SU-DHL-6 (cell line): ENCODE measurements at regions not wholly inside any gene's neighbourhood (a gene's known extent, or its start where the extent isn't known, plus 50 kb on each side); places are given as distances from the start of the nearest gene placed in this dataset.

Source experiments
- H2AFZ ChIP-seq: fragments of 200-600 bp; sonication (generic); 2 replicates; pipeline ENCODE4 v1.6.1; 2014; ENCODE audit warnings: low read depth, mild to moderate bottlenecking, moderate library complexity, mixed read lengths, antibody characterized with exemption, low read length; ENCODE audit not compliant: severe bottlenecking
- H3F3A ChIP-seq: fragments of 200-600 bp; shearing (Covaris generic); 2 replicates; pipeline ENCODE4 v1.6.0; 2016; ENCODE audit warnings: antibody characterized with exemption, mild to moderate bottlenecking; ENCODE audit not compliant: insufficient read depth
- H3K27ac ChIP-seq: fragments of 200-600 bp; sonication (generic); 2 replicates; pipeline ENCODE4 v1.5.1; 2016; ENCODE audit warnings: low read depth, mild to moderate bottlenecking, low read length, moderate library complexity, mixed read lengths
- H3K27me3 ChIP-seq: fragments of 200-600 bp; sonication (generic), shearing (Covaris generic); 2 replicates; pipeline ENCODE4 v1.6.0; 2014; ENCODE audit warnings: mild to moderate bottlenecking, low read length
- H3K36me3 ChIP-seq: fragments of 200-600 bp; sonication (generic); 2 replicates; pipeline ENCODE4 v1.6.1; 2014; ENCODE audit warnings: mild to moderate bottlenecking, low read length, mixed read lengths
- H3K4me2 ChIP-seq: fragments of 300-600, 200-600 bp; shearing (Covaris generic), sonication (generic); 2 replicates; pipeline ENCODE4 v1.6.0; 2014; ENCODE audit warnings: low read length, low read depth, mild to moderate bottlenecking; ENCODE audit not compliant: poor library complexity, severe bottlenecking
- H3K4me3 ChIP-seq: fragments of 200-600 bp; sonication (generic); 2 replicates; pipeline ENCODE4 v1.5.1; 2014; ENCODE audit warnings: antibody characterized with exemption, low read length, mild to moderate bottlenecking, mixed read lengths; ENCODE audit not compliant: insufficient read depth, poor library complexity, severe bottlenecking
- H3K79me2 ChIP-seq: fragments of 200-600 bp; sonication (generic); 2 replicates; pipeline ENCODE4 v1.6.1; 2014; ENCODE audit warnings: mild to moderate bottlenecking, low read length, moderate library complexity; ENCODE audit not compliant: insufficient read depth
- H3K9ac ChIP-seq: fragments of 200-600 bp; sonication (generic); 2 replicates; pipeline ENCODE4 v1.7.0; 2014; ENCODE audit warnings: mild to moderate bottlenecking, low read length
- H3K9me2 ChIP-seq: fragments of 200-600 bp; sonication (generic); replicated peaks from 2 replicates; pipeline ENCODE4 v1.6.1; 2014; ENCODE audit warnings: low read length; ENCODE audit not compliant: insufficient read depth
- H3K9me3 ChIP-seq: fragments of 200-600 bp; sonication (generic); 2 replicates; pipeline ENCODE4 v1.6.1; 2014; ENCODE audit warnings: low read length, mixed read lengths; ENCODE audit not compliant: insufficient read depth
- H4K20me1 ChIP-seq: fragments of 200-600 bp; sonication (generic); 2 replicates; pipeline ENCODE4 v1.6.1; 2014; ENCODE audit warnings: low read depth, mild to moderate bottlenecking, antibody characterized with exemption, low read length, moderate library complexity, mixed read lengths
- CTCF ChIP-seq: fragments of 200-600 bp; sonication (generic); IDR thresholded peaks from one replicate; pipeline ENCODE4 v1.5.1; 2017; ENCODE audit warnings: antibody characterized with exemption, mild to moderate bottlenecking, low read length, moderate library complexity; ENCODE audit not compliant: insufficient read depth, poor library complexity, severe bottlenecking
- EZH2phosphoT487 ChIP-seq: fragments of 200-600 bp; sonication (generic), shearing (Covaris generic); conservative IDR thresholded peaks from 2 replicates; pipeline ENCODE4 v1.6.1; 2018; ENCODE audit warnings: mild to moderate bottlenecking, antibody characterized with exemption, low read length, moderate library complexity, mixed read lengths

- Histone ChIP-seq H3K9me3 (no peaks in the 10 kb centered on the region), H4K20me1 (no peaks in the 10 kb centered on the region), H3K9me2 (no peaks in the 10 kb centered on the region), H3K79me2 (no peaks in the 10 kb centered on the region), H3K36me3 (no peaks in the 10 kb centered on the region), H3K4me3 (no peak overlapping the region), H3F3A (no peaks in the 10 kb centered on the region), H3K27me3 (no peaks in the 10 kb centered on the region), H3K9ac (no peak overlapping the region), H3K4me2 (no peak overlapping the region), H2AFZ (no peak overlapping the region), H3K27ac (no peak overlapping the region)
- TF ChIP-seq CTCF (no peak), EZH2phosphoT487 (no peak)
Measured at GRCh38 chr2:208890486-208890885, 483.9 kb downstream of the PTH2R start.

- no peaks in the 10 kb centered on the region for H4K20me1 ChIP-seq
- no peak overlapping the region for H3K27ac ChIP-seq
- H3F3A ChIP-seq, result no peaks in the 10 kb centered on the region
- no peaks in the 10 kb centered on the region for H3K36me3 ChIP-seq
- TF ChIP-seq EZH2phosphoT487 (no peak), CTCF (no peak)
- no peaks in the 10 kb centered on the region for H3K9me3 ChIP-seq
- no peak overlapping the region for H3K4me2 ChIP-seq
- H2AFZ ChIP-seq, result no peak overlapping the region
- H3K27me3 ChIP-seq, result no peaks in the 10 kb centered on the region
- no peaks in the 10 kb centered on the region for H3K79me2 ChIP-seq
- no peak overlapping the region for H3K9ac ChIP-seq
- H3K4me3 ChIP-seq, result no peak overlapping the region
- no peaks in the 10 kb centered on the region for H3K9me2 ChIP-seq
Measured at GRCh38 chr2:208892203-208892602, 485.6 kb downstream of the PTH2R start.

GRCh38 chr2:208906330-208906729, 499.7 kb downstream of the PTH2R start:
- H3K79me2 ChIP-seq, result no peaks in the 10 kb centered on the region
- no peaks in the 10 kb centered on the region for H3K9me2 ChIP-seq
- no peak overlapping the region for H3K4me3 ChIP-seq
- no peaks in the 10 kb centered on the region for H3K9me3 ChIP-seq
- no peak overlapping the region for H2AFZ ChIP-seq
- H3K27me3 ChIP-seq, result no peaks in the 10 kb centered on the region
- no peaks in the 10 kb centered on the region for H4K20me1 ChIP-seq
- TF ChIP-seq CTCF (no peak), EZH2phosphoT487 (no peak)
- H3K4me2 ChIP-seq, result no peak overlapping the region
- H3K27ac ChIP-seq, result no peak overlapping the region
- no peaks in the 10 kb centered on the region for H3F3A ChIP-seq
- no peak overlapping the region for H3K9ac ChIP-seq
- H3K36me3 ChIP-seq, result no peaks in the 10 kb centered on the region
